Activated CD4-positive, alpha-beta T cell treated with anti-CD3 and anti-CD28 coated beads for 48 hours (primary cell): ENCODE measurements at regions not wholly inside any gene's neighbourhood (a gene's known extent, or its start where the extent isn't known, plus 50 kb on each side); places are given as distances from the start of the nearest gene placed in this dataset.
"Not testable (repeated sequence)": the region's sequence is repeated elsewhere in the genome, so short reads cannot be mapped to it uniquely, and the experiment has no call there.

Source experiments
- DNase-seq: peaks from one replicate; pipeline ENCODE4 v3.0.0-alpha.2; 2020

DNA sequence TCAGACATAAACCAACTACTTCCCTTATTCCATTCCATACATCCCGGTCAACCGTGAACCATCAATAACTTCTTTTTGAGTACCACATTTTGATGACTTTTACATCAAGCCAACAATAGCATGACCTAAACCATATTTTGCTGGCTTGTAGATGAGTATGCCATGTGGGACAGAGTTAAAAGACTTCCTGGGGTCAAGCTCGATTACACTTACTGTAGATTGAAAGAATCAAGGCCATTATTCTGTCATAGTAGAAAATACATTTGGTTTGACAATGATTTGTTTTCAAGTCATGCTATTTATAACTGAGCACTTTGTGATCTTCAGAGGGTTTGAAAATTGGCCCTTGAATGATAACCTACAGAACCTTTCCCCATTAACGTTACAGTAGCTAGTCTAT lies 1086.9 kb upstream of the PCDH20 start:
- no peak for DNase-seq

DNA sequence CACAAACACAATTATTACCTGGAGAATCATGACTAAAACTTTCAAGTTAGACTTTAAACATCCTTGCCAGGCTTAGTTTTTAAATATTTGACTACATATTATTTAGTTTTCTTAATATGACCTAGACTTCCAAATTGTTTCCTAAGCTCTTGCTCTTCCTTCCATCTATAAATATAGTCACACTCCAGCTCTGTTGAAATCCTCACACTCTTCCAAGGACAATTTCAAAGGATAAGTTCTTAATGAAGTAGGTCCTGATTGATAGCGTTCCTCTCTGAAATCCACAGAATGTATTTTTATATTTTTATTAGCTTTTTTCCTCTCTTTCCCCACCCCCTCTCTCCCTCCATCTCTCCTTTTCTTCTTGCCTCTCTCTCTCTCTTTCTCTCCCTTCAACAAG lies 1074.1 kb upstream of the PCDH20 start:
- DNase-seq, result no peak

DNA sequence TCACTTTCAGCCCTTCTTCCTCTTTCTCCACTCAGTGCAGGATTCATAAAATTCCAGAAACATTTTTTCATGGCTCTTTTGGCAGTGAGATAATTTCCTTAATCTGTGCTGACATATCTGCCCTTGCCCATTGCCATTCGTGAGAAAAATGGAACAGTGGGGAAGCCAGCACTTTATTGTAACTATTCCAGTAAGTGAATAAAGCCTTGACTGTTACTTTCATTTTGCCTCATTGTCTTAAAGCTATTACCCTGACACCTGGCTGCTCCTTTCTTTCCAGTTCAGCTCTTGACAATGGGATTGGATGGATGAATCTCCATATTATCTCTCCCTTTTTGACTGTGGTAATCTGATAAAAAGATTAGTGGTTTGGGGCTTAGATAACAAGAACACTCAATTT lies 1068.1 kb upstream of the PCDH20 start:
- no peak for DNase-seq

DNA sequence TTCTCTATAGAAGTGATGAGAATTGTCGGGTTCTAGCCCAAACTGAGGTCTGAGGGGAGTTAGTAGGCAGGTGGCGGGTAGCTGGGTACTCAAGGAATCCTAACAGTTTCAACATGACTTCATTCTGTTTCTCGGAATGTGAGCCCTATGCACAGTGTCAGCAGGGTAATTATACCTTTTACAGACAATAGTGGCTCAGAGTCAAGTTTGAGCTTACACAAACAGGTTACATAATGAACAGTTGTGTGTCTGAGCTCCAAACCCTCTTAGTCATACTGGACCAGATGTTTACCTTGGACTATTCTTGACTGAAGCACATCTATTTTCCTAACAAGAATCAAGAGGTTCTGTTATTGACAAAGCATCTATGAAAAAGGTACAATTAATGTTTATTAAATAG lies 1066.7 kb upstream of the PCDH20 start:
- no peak for DNase-seq

DNA sequence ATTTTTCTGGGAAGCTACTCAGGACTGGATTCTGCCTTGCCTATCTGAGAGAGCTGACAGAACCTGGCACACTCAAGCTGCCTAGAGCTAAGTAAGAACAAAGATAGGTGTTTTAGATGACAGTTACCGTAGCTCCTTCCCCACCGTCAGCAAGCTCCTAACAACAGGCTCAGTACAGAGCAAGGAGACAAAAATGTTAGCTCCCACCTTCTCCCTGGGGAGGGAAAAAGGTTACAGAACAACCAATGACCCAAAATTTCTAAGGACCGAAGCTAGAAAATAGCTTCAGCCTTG lies 1058.2 kb upstream of the PCDH20 start:
- DNase-seq, result no peak

DNA sequence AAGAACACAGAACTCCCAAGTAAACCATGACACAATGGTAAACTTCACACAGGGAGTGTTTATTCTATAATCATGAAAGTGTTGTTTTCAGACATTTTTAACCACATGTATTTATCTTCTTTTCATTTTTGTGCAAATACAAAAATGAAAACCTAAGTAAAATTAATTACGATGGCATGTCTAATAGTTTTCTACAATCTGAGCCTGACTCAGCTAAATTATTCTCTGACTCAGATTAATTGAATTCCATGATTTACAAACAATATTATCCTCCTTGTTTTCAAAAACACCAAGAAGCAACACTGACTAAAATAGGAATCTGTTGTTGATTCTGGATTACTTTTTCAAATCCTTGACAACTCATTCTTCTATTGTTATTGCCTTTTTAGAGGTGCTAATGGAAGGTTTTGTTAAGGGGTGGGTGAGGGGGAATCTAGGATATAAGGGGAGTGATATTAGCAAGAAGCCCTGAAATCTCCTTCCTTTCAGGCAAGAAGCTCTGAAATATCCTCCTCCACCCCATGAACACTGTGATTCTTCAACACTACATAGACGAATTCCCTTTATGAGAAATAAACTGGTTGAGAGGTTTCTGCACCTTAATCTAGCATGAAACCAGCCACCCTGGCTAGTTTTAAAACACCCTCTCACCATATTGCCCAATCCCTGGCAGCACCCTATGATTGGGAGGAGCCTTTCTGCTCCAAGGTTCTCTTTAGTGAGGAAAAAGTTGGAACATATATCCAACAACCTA lies 1057.7 kb upstream of the PCDH20 start:
- DNase-seq, result no peak

DNA sequence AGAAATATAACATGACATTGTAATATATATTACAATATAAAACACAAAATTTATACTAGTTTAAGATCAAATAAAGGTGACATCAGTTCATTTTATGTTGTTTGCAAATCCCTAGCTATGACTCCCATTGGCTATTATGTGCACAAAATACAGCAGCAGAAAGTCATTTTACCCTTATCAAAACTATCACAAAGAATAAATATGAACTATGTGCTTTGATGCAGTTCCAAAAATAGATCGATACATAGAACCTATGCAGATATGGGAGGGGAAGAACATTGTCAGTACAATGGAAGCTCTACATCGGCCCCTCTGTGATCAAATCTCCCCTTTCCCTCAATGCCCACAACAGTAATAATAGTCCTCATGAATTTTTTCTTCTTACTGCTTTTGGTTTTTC lies 1038.1 kb upstream of the PCDH20 start:
- no peak for DNase-seq

DNA sequence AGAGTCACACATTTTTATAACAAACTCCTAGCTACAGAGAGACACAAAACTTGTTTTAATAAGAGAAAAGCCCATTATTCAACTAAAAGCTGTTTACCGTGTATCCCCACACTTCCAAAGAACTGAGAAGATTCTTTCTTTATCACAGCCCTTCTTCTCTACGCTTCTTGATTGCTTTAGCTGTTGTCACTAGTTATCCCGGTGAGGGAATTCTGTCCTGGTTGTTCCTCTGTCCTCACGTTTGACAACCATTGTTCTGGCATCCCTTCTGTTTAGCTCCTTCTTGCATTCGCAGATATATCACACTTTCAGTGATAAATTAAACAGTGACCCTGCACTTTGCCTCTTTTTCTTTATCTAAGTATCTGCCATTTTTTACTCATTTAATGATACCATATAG lies 1035.1 kb upstream of the PCDH20 start:
- DNase-seq, result no peak

DNA sequence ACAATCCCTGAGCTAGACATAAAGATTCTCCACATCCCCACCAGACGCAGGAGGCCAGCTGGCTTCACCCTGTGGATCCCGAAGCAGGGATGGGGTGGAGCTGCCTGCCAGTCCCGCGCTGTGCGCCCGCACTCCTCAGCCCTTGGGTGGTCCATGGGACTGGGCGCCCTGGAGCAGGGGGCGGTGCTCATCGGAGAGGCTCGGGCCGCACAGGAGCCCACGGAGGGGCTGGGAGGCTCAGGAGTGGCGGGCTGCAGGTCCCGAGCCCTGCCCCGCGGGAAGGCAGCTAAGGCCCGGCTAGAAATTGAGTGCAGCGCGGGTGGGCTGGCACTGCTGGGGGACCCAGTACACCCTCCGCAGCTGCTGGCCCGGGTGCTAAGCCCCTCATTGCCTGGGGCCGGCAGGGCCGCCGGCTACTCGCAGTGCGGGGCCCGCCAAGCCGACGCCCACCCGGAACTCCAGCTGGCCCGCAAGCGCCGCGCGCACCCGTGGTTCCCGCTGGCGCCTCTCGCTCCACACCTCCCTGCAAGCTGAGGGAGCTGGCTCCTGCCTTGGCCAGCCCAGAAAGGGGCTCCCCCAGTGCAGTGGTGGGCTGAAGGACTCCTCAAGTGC lies 1032.2 kb upstream of the PCDH20 start:
- DNase-seq, result not testable (repeated sequence)

DNA sequence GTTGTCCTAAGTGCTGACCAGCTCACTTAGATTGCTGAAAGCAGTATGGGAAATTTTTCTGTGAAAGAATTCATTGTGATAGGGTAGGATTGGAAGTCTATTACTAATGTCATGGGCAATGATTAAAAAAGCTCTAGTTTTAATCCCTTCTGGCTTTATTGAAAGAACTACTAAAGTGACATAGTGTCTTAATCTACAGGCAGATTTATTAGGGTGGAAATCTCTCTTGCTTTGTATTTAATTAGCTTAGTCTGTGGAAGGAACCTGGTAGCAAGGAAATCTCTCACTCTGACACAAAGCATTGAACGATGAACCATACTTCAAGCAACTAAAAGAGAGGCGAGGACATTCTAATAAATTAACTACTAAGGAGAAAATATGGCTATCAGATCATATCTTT lies 1029.2 kb upstream of the PCDH20 start:
- DNase-seq, result no peak

DNA sequence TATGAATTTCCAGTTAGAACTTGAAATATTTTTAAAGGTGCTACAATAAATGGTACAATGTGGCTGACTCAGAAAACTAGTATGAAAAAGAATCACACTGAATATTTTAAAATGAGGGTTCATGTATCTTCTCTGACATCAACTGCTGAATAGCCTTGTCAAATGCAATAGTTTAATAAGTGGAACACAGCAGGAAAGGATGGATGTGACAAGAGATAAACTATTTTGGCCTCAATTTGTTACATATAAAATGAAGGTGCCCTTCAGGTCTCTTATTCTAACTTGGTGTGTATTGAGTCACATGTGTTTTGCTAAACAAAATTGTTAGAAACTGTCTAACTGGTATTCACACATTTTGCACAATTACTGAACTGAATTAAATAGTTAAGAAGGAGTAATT lies 1018.4 kb upstream of the PCDH20 start:
- DNase-seq, result no peak

DNA sequence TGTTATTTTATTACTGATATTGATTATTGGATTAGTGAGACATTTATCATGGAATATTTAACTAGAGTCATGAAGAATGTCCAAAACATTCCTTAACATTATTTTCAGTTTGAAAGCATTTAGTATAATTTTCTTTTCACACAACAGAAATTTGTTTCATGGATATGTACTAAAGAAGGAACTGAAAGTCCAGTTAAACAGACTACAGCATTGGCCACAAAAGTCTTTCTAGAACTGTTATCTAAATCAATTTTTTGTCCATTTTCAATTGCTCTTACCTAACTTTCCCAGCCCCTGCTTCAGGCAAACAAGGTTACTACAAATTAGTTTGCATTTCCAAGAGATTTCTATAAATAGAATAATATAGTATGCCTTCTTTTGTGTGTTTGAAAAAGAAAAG lies 1018.0 kb upstream of the PCDH20 start:
- no peak for DNase-seq

DNA sequence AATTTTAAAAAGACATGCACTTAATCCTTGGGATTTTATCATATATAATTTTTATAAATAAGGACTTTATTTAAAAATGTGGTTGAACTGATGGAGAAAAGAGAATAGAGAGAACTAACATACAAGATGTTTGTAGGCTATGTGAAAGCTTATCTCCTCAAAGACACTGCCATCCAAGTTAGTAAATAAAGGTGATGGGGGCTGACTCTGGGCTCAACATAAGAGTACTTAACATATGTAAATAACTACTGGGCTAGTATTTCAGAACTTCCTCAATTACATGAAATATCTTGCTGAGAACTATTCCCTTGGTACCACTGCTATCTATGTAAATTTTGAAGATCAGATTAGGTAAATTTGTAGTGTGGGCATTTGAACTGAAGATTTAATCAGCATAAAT lies 1017.3 kb upstream of the PCDH20 start:
- DNase-seq, result no peak

DNA sequence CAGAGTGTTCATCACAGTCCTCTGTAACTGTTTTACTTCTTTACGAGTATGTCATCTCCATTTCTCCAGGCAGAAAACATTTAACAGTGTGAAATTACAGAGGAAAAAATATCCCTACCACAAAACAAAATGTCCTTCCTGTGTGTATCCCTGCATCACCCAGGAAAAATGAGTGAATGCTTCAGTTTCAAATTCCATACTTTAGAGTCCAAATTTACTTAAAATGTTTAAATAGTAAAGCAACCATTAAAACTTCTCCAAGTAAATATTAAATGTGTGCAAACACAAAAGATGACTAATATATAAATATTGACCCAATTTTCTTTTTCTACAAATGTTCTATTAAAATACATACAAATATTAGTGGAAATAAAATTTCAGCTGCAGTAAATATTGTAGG lies 1016.6 kb upstream of the PCDH20 start:
- DNase-seq, result no peak

DNA sequence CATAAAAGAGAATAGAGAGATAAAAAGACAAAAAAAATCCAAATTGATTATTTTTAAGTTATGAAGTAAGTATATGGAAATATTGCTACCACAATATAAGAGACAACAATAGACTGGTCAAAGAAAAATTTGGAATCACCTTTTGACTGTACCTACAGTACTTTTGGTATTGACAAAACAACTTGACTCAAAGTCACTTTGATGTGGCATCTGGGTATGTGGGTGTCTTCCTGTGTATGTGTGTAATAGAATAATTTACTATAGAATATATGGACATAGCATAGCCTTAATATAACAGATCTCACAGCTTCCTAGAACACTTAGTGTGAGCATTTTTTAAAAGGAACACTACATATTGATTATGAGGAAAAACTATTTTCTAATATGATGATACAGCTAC lies 1016.2 kb upstream of the PCDH20 start:
- DNase-seq, result no peak

DNA sequence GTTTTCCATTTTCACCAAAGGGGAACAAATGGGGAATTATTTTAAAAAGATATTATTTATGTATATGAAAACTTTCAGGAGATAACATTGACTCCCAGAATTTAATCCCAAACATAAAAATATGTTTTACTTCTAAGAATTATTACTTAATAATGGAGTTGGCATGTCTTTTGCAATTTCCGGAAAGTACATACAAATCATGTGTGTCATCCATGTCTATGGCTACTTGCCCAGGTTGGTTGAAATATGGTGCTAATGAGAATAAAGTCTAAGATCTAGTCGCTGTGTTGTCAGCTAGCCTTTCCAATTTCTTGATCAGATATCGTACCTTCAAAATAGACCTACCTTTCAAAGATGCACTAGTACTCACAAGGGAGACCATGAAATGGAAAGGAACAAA lies 1003.2 kb upstream of the PCDH20 start:
- DNase-seq, result no peak

DNA sequence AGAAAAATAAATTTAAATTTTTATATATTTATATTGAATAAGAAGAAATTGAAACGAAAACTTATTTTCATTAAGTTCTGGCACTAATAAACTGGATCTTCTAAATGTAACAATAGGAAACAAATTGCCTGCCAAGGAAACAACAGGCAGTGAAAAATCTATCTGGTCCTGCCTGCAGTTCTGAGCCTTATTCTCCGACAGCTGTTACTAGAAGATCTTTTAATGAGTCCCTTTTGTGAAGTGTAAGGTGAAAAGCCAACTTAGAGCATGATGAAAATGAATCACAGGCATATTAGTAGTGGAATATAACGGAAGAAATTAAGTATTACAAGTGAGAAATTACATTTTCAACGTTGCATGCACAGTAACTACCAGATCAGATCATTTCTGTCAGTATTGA lies 1002.7 kb upstream of the PCDH20 start:
- DNase-seq, result no peak

DNA sequence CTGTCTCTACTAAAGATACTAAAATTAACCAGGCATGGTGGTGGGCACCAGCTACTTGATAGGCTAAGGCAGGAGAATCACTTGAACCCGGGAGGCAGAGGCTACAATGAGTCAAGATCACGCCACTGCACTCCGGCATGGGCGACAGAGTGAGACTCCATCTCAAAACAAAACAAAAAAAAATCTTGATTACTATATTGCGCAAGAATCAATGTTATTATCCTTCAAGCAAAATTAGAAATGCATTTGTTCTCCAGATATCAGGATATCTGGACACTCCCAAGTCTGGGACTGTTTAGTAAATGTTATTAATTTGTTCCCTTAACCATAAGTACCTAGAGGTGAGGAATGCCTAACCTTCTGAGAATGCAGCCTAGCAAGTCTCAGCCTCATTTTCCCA lies 992.2 kb upstream of the PCDH20 start:
- no peak for DNase-seq

DNA sequence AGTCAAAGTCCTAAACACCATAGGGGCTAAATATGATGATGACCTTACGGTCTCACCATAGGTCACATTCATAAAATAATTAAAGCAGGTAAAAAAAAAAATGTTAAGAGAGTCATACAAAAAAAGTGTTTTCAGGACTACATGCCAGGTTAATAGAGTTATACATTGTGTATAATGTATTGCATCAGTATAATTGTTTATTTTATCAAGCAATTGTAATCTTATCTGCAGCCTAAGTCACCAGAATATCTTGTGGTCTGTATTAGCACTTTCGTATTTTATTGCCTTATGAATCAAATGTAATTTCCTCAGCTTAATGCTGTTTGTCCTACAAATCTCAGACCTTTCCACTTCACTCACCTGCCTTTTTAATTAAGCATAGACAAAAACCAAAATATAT lies 972.9 kb upstream of the PCDH20 start:
- DNase-seq, result no peak

DNA sequence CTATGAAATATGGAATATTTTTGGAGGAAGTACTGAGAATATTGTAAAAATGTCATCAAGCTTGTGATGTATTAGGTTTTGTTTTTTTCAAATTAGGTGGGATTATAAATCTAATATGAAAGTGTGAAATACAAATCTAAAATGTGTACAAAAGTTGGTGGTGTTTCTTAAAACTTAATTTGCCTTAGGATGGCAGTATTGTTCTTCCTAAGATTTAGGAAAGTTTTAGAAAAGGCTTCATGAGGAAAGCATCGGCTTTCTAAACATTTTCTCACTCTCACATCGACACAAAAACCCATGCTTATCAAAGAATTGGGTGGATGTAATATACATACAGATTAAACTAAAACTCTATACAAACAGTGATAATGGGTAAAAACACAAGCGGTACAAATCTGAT lies 972.0 kb upstream of the PCDH20 start:
- no peak for DNase-seq

DNA sequence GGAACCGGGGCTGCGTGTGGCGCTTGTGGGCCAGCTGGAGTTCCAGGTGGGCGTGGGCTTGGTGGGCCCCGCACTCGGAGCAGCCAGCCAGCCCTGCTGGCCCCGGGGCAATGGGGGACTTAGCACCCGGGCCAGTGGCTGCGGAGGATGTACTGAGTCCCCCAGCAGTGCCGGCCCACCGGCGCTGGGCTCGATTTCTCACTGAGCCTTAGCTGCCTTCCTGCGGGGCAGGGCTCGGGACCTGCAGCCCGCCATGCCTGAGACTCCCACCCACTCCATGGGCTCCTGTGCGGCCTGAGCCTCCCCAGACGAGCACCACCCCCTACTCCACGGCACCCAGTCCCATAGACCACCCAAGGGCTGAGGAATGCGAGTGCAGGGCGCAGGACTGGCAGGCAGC lies 963.6 kb upstream of the PCDH20 start:
- not testable (repeated sequence) for DNase-seq

DNA sequence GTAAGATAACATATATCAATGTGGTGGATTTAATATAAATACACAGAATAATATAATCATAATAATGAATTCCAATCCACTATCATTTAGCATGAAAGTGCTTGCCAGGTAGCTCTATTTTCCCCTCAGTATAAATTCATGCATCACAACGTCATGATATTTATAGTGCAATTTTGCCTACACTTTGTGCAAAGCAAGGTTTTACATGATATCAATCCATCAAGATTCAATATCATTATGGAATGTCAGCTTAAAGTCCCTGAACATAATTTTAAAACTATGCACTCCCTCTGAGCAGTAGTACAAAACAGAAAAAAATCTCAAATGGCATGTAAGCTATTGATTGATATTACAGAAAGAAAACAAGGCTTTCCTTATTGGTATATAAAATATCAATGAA lies 962.2 kb upstream of the PCDH20 start:
- no peak for DNase-seq

DNA sequence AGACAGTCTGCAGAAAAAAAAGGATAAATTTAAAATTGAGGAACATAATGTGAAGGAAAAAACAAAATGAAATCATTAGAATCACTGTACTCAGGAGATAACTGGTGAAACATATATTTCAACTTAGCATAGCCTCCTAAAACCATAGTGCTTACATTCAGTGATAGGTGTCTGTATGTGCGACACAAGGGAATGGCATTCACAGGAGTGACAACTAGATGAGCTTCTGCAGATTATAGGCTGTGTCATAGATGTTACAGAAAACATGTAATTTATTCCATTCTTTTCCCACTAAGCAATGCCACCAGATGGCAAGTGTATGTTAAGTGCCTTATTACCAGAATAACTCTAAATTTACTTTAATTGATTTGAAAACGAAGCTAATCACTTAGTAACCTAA lies 960.0 kb upstream of the PCDH20 start:
- DNase-seq, result no peak

DNA sequence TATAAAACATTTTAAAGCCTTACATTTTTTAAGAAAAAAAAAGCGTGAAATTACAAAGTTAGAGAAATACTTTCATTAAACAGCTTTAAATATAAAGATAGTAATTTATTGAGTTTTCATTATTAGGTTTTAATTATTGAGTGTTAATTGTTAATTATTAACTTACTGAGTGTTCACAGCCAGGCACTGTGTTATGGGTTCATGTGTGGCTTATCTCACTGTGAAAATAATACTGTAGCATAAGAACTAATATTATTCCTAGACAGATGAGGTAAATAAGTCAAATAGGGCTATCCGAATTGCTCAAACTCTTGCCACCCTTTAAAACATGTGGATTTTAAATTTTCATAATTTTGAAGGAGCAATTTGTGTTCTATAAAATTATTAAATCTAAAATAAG lies 956.1 kb upstream of the PCDH20 start:
- DNase-seq, result no peak

DNA sequence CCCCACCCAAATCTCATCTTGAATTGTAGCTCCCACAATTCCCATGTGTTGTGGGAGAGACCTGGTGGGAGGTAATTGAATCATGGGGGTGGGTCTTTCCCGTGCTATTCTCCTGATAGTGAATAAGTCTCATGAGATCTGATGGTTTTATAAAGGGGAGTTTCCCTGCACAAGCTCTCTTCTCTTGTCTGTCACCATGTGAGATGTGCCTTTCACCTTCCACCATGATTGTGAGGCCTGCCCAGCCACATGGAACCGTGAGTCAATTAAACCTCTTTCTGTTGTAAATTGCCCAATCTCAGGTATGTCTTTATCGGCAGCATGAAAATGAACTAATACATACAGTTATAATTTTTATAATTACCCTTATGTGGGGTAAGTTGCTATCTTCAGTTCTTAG lies 952.3 kb upstream of the PCDH20 start:
- DNase-seq, result not testable (repeated sequence)
